Astrocyte (in vitro differentiated cells and primary cell): ENCODE measurements at regions not wholly inside any gene's neighbourhood (a gene's known extent, or its start where the extent isn't known, plus 50 kb on each side); places are given as distances from the start of the nearest gene placed in this dataset.

Experiments
- DNase-seq: peaks from one replicate; pipeline ENCODE4 v3.0.0-alpha.2; 2010; ENCODE audit warnings: low read depth
- FAIRE-seq: peaks from 2 replicates; lab custom pipeline; 2011; peaks lifted over from hg19 to GRCh38; lab: Jason Lieb, UNC
- H2AFZ ChIP-seq: 2 replicates; pipeline ENCODE4 v1.6.0; 2012; ENCODE audit warnings: low read depth, low read length, inconsistent platforms
- H3K27ac ChIP-seq: 2 replicates; pipeline ENCODE4 v1.5.1; 2011; ENCODE audit warnings: low read depth, low read length, inconsistent platforms
- H3K27me3 ChIP-seq: 2 replicates; pipeline ENCODE4 v1.6.0; 2011; ENCODE audit warnings: low read length, inconsistent platforms; ENCODE audit not compliant: insufficient read depth
- H3K36me3 ChIP-seq: 2 replicates; pipeline ENCODE4 v1.5.1; 2011; ENCODE audit warnings: low read length, inconsistent platforms; ENCODE audit not compliant: insufficient read depth
- H3K4me1 ChIP-seq: 2 replicates; pipeline ENCODE4 v1.5.1; 2011; ENCODE audit warnings: low read length, inconsistent platforms; ENCODE audit not compliant: insufficient read depth
- H3K4me2 ChIP-seq: 2 replicates; pipeline ENCODE4 v1.6.0; 2012; ENCODE audit warnings: low read length, inconsistent platforms
- H3K4me3 ChIP-seq: 2 replicates; pipeline ENCODE4 v1.5.1; 2011; ENCODE audit warnings: low read depth, mild to moderate bottlenecking, low read length, inconsistent platforms; ENCODE audit not compliant: insufficient read depth
- H3K79me2 ChIP-seq: 2 replicates; pipeline ENCODE4 v1.6.0; 2012; ENCODE audit warnings: mild to moderate bottlenecking, low read length, inconsistent platforms; ENCODE audit not compliant: insufficient read depth
- H3K9ac ChIP-seq: 2 replicates; pipeline ENCODE4 v1.6.0; 2012; ENCODE audit warnings: mild to moderate bottlenecking, low read length, inconsistent platforms
- H3K9me3 ChIP-seq: 2 replicates; pipeline ENCODE4 v1.5.1; 2012; ENCODE audit warnings: low read depth, mild to moderate bottlenecking, low read length, inconsistent platforms; ENCODE audit not compliant: insufficient read depth
- H4K20me1 ChIP-seq: 2 replicates; pipeline ENCODE4 v1.6.0; 2012; ENCODE audit warnings: low read length, inconsistent platforms; ENCODE audit not compliant: insufficient read depth
- H3K27ac Mint-ChIP-seq: one replicate; pipeline ENCODE4 v1.8.0; 2021; ENCODE audit warnings: mild to moderate bottlenecking, mixed read lengths; ENCODE audit not compliant: unreplicated experiment
- H3K27me3 Mint-ChIP-seq: one replicate; pipeline ENCODE4 v1.8.0; 2021; ENCODE audit warnings: low read depth, mixed read lengths; ENCODE audit not compliant: unreplicated experiment
- H3K36me3 Mint-ChIP-seq: one replicate; pipeline ENCODE4 v1.8.0; 2021; ENCODE audit warnings: low read depth, mixed read lengths; ENCODE audit not compliant: unreplicated experiment
- H3K4me1 Mint-ChIP-seq: one replicate; pipeline ENCODE4 v1.8.0; 2021; ENCODE audit warnings: low read depth, mixed read lengths; ENCODE audit not compliant: unreplicated experiment
- H3K4me3 Mint-ChIP-seq: one replicate; pipeline ENCODE4 v1.8.0; 2021; ENCODE audit warnings: mild to moderate bottlenecking, moderate library complexity, mixed read lengths; ENCODE audit not compliant: unreplicated experiment
- H3K9me3 Mint-ChIP-seq: one replicate; pipeline ENCODE4 v1.8.0; 2021; ENCODE audit warnings: mild to moderate bottlenecking, mixed read lengths; ENCODE audit not compliant: unreplicated experiment
- CTCF ChIP-seq: IDR thresholded peaks from 2 replicates; pipeline ENCODE4 v1.5.1; 2011; ENCODE audit warnings: low read depth, mild to moderate bottlenecking, inconsistent platforms, low read length, moderate library complexity; ENCODE audit not compliant: insufficient read depth
- EZH2 ChIP-seq: IDR thresholded peaks from 2 replicates; pipeline ENCODE4 v1.6.1; 2012; ENCODE audit warnings: mild to moderate bottlenecking, low read length, inconsistent platforms; ENCODE audit not compliant: insufficient read depth

- no peaks in the 10 kb centered on the region for H3K79me2 ChIP-seq
- H3K4me2 ChIP-seq: peak overlapping the region; percentile 57
- no peaks in the 10 kb centered on the region for H3K36me3 ChIP-seq
- no peaks in the 10 kb centered on the region for H3K36me3 Mint-ChIP-seq
- no peak overlapping the region for H2AFZ ChIP-seq
- DNase-seq: no peak
- no peak overlapping the region for H3K4me3 ChIP-seq
- peaks cover 12% of the 10 kb centered on the region for H3K4me1 Mint-ChIP-seq
- H3K27ac Mint-ChIP-seq: no peak overlapping the region
- H3K4me3 Mint-ChIP-seq: no peak overlapping the region
- peaks cover 2% of the 10 kb centered on the region for H3K9me3 Mint-ChIP-seq
- no peak for FAIRE-seq
- peaks cover 37% of the 10 kb centered on the region for H3K27me3 Mint-ChIP-seq
- H3K27ac ChIP-seq: no peak overlapping the region
- H3K9me3 ChIP-seq: no peaks in the 10 kb centered on the region
- H4K20me1 ChIP-seq: no peaks in the 10 kb centered on the region
- peaks cover 21% of the 10 kb centered on the region for H3K4me1 ChIP-seq
- no peak for TF ChIP-seq CTCF
- TF ChIP-seq EZH2: no peak
- peaks cover 5% of the 10 kb centered on the region for H3K27me3 ChIP-seq
- peak overlapping the region; percentile 43 for H3K9ac ChIP-seq
Measured at GRCh38 chr16:29308644-29309546, 97.6 kb downstream of the NPIPB11 start.

GRCh38 chr16:29307598-29308507, 98.7 kb downstream of the NPIPB11 start:
- peak; percentile 80 for FAIRE-seq
- Histone ChIP-seq H3K36me3 (no peaks in the 10 kb centered on the region), H3K4me2 (peak overlapping the region; percentile 57), H3K9ac (peak overlapping the region; percentile 49), H4K20me1 (no peaks in the 10 kb centered on the region), H3K9me3 (no peaks in the 10 kb centered on the region), H3K4me1 (peaks cover 21% of the 10 kb centered on the region), H3K27me3 (peaks cover 5% of the 10 kb centered on the region), H2AFZ (no peak overlapping the region), H3K4me3 (no peak overlapping the region), H3K79me2 (no peaks in the 10 kb centered on the region), H3K27ac (peak overlapping the region; percentile 37)
- peak overlapping the region; percentile 50 for H3K4me3 Mint-ChIP-seq
- peaks cover 2% of the 10 kb centered on the region for H3K9me3 Mint-ChIP-seq
- H3K27ac Mint-ChIP-seq: peak overlapping the region; percentile 34
- TF ChIP-seq EZH2 (no peak), CTCF (no peak)
- H3K27me3 Mint-ChIP-seq: peaks cover 28% of the 10 kb centered on the region
- DNase-seq: peak; percentile 58
- H3K4me1 Mint-ChIP-seq: peaks cover 12% of the 10 kb centered on the region
- H3K36me3 Mint-ChIP-seq: no peaks in the 10 kb centered on the region
